ENCODE measurements at regions not wholly inside any gene's neighbourhood (a gene's known extent, or its start where the extent isn't known, plus 50 kb on each side); places are given as distances from the start of the nearest gene placed in this dataset.

- DNase-seq = no peak
Measured at GRCh38 chr6:156175971-156176421, 601.2 kb upstream of the ARID1B start.

GRCh38 chr6:156175433-156175832, 601.7 kb upstream of the ARID1B start:
- DNase-seq = no peak

GRCh38 chr6:156174031-156174890, 602.9 kb upstream of the ARID1B start:
- no peak for DNase-seq

GRCh38 chr6:156169371-156169770, 607.8 kb upstream of the ARID1B start:
- no peak for DNase-seq

GRCh38 chr6:156167625-156168071, 609.5 kb upstream of the ARID1B start:
- no peak for DNase-seq

- DNase-seq = no peak
Measured at GRCh38 chr6:156167016-156167624, 610.1 kb upstream of the ARID1B start.

- DNase-seq = no peak
Measured at GRCh38 chr6:156166093-156166492, 611.1 kb upstream of the ARID1B start.

- no peak for DNase-seq
Measured at GRCh38 chr6:156164701-156165452, 612.3 kb upstream of the ARID1B start.

- no peak for DNase-seq
Measured at GRCh38 chr6:156163311-156163710, 613.9 kb upstream of the ARID1B start.

- no peak for DNase-seq
Measured at GRCh38 chr6:156161471-156161870, 615.7 kb upstream of the ARID1B start.

GRCh38 chr6:156160795-156161165, 616.4 kb upstream of the ARID1B start:
- DNase-seq = no peak

- DNase-seq = no peak
Measured at GRCh38 chr6:156160007-156160794, 617.0 kb upstream of the ARID1B start.

GRCh38 chr6:156154896-156155295, 622.3 kb upstream of the ARID1B start:
- DNase-seq = no peak

- no peak for DNase-seq
Measured at GRCh38 chr6:156150391-156150790, 626.8 kb upstream of the ARID1B start.

- DNase-seq = no peak
Measured at GRCh38 chr6:156146891-156147290, 630.3 kb upstream of the ARID1B start.

GRCh38 chr6:156131221-156131903, 645.8 kb upstream of the ARID1B start:
- DNase-seq = no peak

- DNase-seq = no peak
Measured at GRCh38 chr6:156126535-156126934, 650.6 kb upstream of the ARID1B start.

- no peak for DNase-seq
Measured at GRCh38 chr6:156125844-156126243, 651.3 kb upstream of the ARID1B start.

GRCh38 chr6:156123731-156124130, 653.4 kb upstream of the ARID1B start:
- DNase-seq = no peak

- DNase-seq = no peak
Measured at GRCh38 chr6:156121973-156122372, 655.2 kb upstream of the ARID1B start.

- no peak for DNase-seq
Measured at GRCh38 chr6:156114541-156114940, 658.9 kb upstream of the NOX3 start.

GRCh38 chr6:156113631-156114030, 658.0 kb upstream of the NOX3 start:
- no peak for DNase-seq
